ENCODE measurements at regions not wholly inside any gene's neighbourhood (a gene's known extent, or its start where the extent isn't known, plus 50 kb on each side); places are given as distances from the start of the nearest gene placed in this dataset.

GRCh38 chr3:95082191-95082590, 1019.3 kb downstream of the NSUN3 start:
- Histone ChIP-seq H2AFZ (ENCODE audit: low read depth, low read length, poor library complexity, severe bottlenecking) (no peak overlapping the region), H4K20me1 (ENCODE audit: insufficient read depth) (no peaks in the 10 kb centered on the region), H3K4me1 (ENCODE audit: control insufficient read depth in 1 of 2, insufficient read depth in 2 of 2, low read length in 2 of 2) (no peaks in the 10 kb centered on the region), H3K4me2 (ENCODE audit: low read length) (no peak overlapping the region), H3K9ac (ENCODE audit: low read length) (no peak overlapping the region), H3K36me3 (ENCODE audit: control insufficient read depth in 1 of 2, insufficient read depth in 2 of 2, low read length in 2 of 2) (no peaks in the 10 kb centered on the region), H3K27ac (ENCODE audit: low read depth, low read length) (no peak overlapping the region), H3K9me2 (ENCODE audit: insufficient read depth) (no peaks in the 10 kb centered on the region), H3K27me3 (ENCODE audit: insufficient read depth, low read length) (no peaks in the 10 kb centered on the region), H3K9me3 (ENCODE audit: control insufficient read depth in 1 of 2, insufficient read depth in 1 of 2, low read depth in 1 of 2, low read length in 2 of 2) (peaks cover 17 to 19% of the 10 kb centered on the region in 2 experiments; a peak in 2 of 4 replicates), H3K4me3 (replicated peaks in 1 of 2; ENCODE audit: low read depth in 1 of 2, low read length in 2 of 2) (no peak overlapping the region), H3K79me2 (ENCODE audit: insufficient read depth, low read length) (no peaks in the 10 kb centered on the region)
- ChIA-PET POLR2A (no interaction called here), RAD21 (ENCODE audit: low non-redundant PET in 1 of 2, low total read pairs in 2 of 2, uncharacterized antibody in 2 of 2, unreplicated experiment in 2 of 2) (no interaction called here), CTCF (no interaction called here)
- no peak for ATAC-seq
- TF ChIP-seq POLR2AphosphoS5 (IDR thresholded peaks at IDR 0.05; ENCODE audit: low read depth, low read length) = no peak
- TF ChIP-seq CBX3 (IDR thresholded peaks at IDR 0.05; ENCODE audit: low read depth) = no peak
- TF ChIP-seq RAD21 (IDR thresholded peaks at IDR 0.05; ENCODE audit: low read depth) = no peak
- no peak for TF ChIP-seq ZFX (IDR thresholded peaks at IDR 0.05)
- TF ChIP-seq TCF7L2 (IDR thresholded peaks at IDR 0.05; ENCODE audit: borderline replicate concordance, extremely low read depth, insufficient read depth, insufficient read length) = no peak
- TF ChIP-seq ZNF274 (IDR thresholded peaks at IDR 0.05; ENCODE audit: low read depth, low read length) = no peak
- no peak for TF ChIP-seq SIN3A (IDR thresholded peaks at IDR 0.05; ENCODE audit: low read depth)
- no peak for TF ChIP-seq YY1 (IDR thresholded peaks at IDR 0.05; ENCODE audit: extremely low read depth, insufficient replicate concordance, low read depth, low read length)
- TF ChIP-seq EGR1 (IDR thresholded peaks at IDR 0.05; ENCODE audit: low read depth) = no peak
- TF ChIP-seq POLR2A (IDR thresholded peaks at IDR 0.05; ENCODE audit: borderline replicate concordance, extremely low read depth, insufficient read depth, insufficient read length) = no peak
- TF ChIP-seq EZH2phosphoT487 (IDR thresholded peaks at IDR 0.05; ENCODE audit: borderline replicate concordance) = no peak
- TF ChIP-seq SRF (IDR thresholded peaks at IDR 0.05; ENCODE audit: low read depth) = no peak
- TF ChIP-seq JUND (IDR thresholded peaks at IDR 0.05) = no peak
- no peak for TF ChIP-seq FOSL1 (IDR thresholded peaks at IDR 0.05; ENCODE audit: low read depth)
- no peak for TF ChIP-seq MAX (IDR thresholded peaks at IDR 0.05)
- TF ChIP-seq, protein P1, sequence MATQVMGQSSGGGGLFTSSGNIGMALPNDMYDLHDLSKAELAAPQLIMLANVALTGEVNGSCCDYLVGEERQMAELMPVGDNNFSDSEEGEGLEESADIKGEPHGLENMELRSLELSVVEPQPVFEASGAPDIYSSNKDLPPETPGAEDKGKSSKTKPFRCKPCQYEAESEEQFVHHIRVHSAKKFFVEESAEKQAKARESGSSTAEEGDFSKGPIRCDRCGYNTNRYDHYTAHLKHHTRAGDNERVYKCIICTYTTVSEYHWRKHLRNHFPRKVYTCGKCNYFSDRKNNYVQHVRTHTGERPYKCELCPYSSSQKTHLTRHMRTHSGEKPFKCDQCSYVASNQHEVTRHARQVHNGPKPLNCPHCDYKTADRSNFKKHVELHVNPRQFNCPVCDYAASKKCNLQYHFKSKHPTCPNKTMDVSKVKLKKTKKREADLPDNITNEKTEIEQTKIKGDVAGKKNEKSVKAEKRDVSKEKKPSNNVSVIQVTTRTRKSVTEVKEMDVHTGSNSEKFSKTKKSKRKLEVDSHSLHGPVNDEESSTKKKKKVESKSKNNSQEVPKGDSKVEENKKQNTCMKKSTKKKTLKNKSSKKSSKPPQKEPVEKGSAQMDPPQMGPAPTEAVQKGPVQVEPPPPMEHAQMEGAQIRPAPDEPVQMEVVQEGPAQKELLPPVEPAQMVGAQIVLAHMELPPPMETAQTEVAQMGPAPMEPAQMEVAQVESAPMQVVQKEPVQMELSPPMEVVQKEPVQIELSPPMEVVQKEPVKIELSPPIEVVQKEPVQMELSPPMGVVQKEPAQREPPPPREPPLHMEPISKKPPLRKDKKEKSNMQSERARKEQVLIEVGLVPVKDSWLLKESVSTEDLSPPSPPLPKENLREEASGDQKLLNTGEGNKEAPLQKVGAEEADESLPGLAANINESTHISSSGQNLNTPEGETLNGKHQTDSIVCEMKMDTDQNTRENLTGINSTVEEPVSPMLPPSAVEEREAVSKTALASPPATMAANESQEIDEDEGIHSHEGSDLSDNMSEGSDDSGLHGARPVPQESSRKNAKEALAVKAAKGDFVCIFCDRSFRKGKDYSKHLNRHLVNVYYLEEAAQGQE (IDR thresholded peaks at IDR 0.05; ENCODE audit: low read depth) = no peak
- no peak for TF ChIP-seq EZH2 (IDR thresholded peaks at IDR 0.05)
- no peak for TF ChIP-seq CEBPB (IDR thresholded peaks at IDR 0.05; ENCODE audit: low read depth)
- TF ChIP-seq, protein P2, sequence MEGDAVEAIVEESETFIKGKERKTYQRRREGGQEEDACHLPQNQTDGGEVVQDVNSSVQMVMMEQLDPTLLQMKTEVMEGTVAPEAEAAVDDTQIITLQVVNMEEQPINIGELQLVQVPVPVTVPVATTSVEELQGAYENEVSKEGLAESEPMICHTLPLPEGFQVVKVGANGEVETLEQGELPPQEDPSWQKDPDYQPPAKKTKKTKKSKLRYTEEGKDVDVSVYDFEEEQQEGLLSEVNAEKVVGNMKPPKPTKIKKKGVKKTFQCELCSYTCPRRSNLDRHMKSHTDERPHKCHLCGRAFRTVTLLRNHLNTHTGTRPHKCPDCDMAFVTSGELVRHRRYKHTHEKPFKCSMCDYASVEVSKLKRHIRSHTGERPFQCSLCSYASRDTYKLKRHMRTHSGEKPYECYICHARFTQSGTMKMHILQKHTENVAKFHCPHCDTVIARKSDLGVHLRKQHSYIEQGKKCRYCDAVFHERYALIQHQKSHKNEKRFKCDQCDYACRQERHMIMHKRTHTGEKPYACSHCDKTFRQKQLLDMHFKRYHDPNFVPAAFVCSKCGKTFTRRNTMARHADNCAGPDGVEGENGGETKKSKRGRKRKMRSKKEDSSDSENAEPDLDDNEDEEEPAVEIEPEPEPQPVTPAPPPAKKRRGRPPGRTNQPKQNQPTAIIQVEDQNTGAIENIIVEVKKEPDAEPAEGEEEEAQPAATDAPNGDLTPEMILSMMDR (IDR thresholded peaks at IDR 0.05 in 2 of 3, conservative IDR thresholded peaks at IDR 0.05 in 1 of 3; ENCODE audit: borderline replicate concordance in 1 of 3, insufficient read depth in 1 of 3, low read depth in 2 of 3, low read length in 2 of 3) = no peak
- intact Hi-C loops (cut with micrococcal nuclease) = no loop called here
- no TSS peak for BruUV-seq (replicated peaks)
- DNase-seq (ENCODE audit: low read depth, low spot score) = no peak
